GM18498 (cell line): ENCODE measurements at regions not wholly inside any gene's neighbourhood (a gene's known extent, or its start where the extent isn't known, plus 50 kb on each side); places are given as distances from the start of the nearest gene placed in this dataset.

Source experiments
- ATAC-seq: cut with Tn5 transposase; IDR thresholded peaks from one replicate; pipeline ENCODE4 v1.9.1; 2021; ENCODE audit warnings: mild to moderate bottlenecking, moderate library complexity; ENCODE audit not compliant: unreplicated experiment

GRCh38 chr3:16658004-16658924, 53.0 kb upstream of the DAZL start:
- no peak for ATAC-seq

- ATAC-seq: no peak
Measured at GRCh38 chr3:16658925-16659793, 53.9 kb upstream of the DAZL start.

- ATAC-seq: no peak
Measured at GRCh38 chr3:16663854-16664712, 58.9 kb upstream of the DAZL start.

- no peak for ATAC-seq
Measured at GRCh38 chr3:16665282-16665741, 60.1 kb upstream of the DAZL start.

GRCh38 chr3:16666206-16666605, 61.0 kb upstream of the DAZL start:
- ATAC-seq: no peak

GRCh38 chr3:16667633-16668032, 62.4 kb upstream of the DAZL start:
- ATAC-seq: no peak

GRCh38 chr3:16668776-16669545, 63.7 kb upstream of the DAZL start:
- ATAC-seq: no peak

- ATAC-seq: no peak
Measured at GRCh38 chr3:16670191-16670590, 65.0 kb upstream of the DAZL start.

- ATAC-seq: no peak
Measured at GRCh38 chr3:16671690-16672089, 66.5 kb upstream of the DAZL start.

GRCh38 chr3:16673530-16673929, 68.3 kb upstream of the DAZL start:
- ATAC-seq: no peak

- ATAC-seq: no peak
Measured at GRCh38 chr3:16675805-16676204, 70.6 kb upstream of the DAZL start.

- ATAC-seq: no peak
Measured at GRCh38 chr3:16686679-16687078, 81.5 kb upstream of the DAZL start.

GRCh38 chr3:16687221-16687620, 82.0 kb upstream of the DAZL start:
- ATAC-seq: no peak

GRCh38 chr3:16692486-16693344, 87.5 kb upstream of the DAZL start:
- ATAC-seq: no peak

GRCh38 chr3:16693820-16694219, 88.6 kb upstream of the DAZL start:
- ATAC-seq: no peak

GRCh38 chr3:16695710-16696109, 90.5 kb upstream of the DAZL start:
- ATAC-seq: no peak

- ATAC-seq: no peak
Measured at GRCh38 chr3:16697443-16698147, 92.4 kb upstream of the DAZL start.

- ATAC-seq: no peak
Measured at GRCh38 chr3:16700651-16701050, 95.4 kb upstream of the DAZL start.
